Mucosa of gallbladder (tissue), 1 donor: ENCODE measurements at regions not wholly inside any gene's neighbourhood (a gene's known extent, or its start where the extent isn't known, plus 50 kb on each side); places are given as distances from the start of the nearest gene placed in this dataset.

Experiments used
- DNase-seq: peaks from one replicate; pipeline ENCODE4 v3.0.0-alpha.2; 2020; ENCODE audit warnings: low spot score
- donor health status: DM: no; HTN: no; CAD: no.

- DNase-seq: no peak
These were observed 242.1 kb upstream of the PWP1 start for GRCh38 chr12:107443320-107444090.

GRCh38 chr12:107444771-107445170 lies 240.8 kb upstream of the PWP1 start:
- DNase-seq: no peak

- DNase-seq: no peak
These were observed 239.1 kb upstream of the PWP1 start for GRCh38 chr12:107446476-107446875.

- DNase-seq: no peak
These were observed 238.3 kb upstream of the PWP1 start for GRCh38 chr12:107447336-107447735.

- DNase-seq: no peak
These were observed 237.4 kb upstream of the PWP1 start for GRCh38 chr12:107448198-107448597.

GRCh38 chr12:107449891-107450290 lies 235.7 kb upstream of the PWP1 start:
- DNase-seq: no peak

- DNase-seq: no peak
These were observed 235.1 kb upstream of the PWP1 start for GRCh38 chr12:107450541-107450940.

- DNase-seq: no peak
These were observed 234.4 kb upstream of the PWP1 start for GRCh38 chr12:107451246-107451645.

- DNase-seq: no peak
These were observed 231.3 kb upstream of the PWP1 start for GRCh38 chr12:107454109-107454830.

- no peak for DNase-seq
These were observed 228.2 kb upstream of the PWP1 start for GRCh38 chr12:107457362-107457935.

GRCh38 chr12:107458163-107458562 lies 227.4 kb upstream of the PWP1 start:
- peak; percentile 50 for DNase-seq

- no peak for DNase-seq
These were observed 226.6 kb upstream of the PWP1 start for GRCh38 chr12:107458990-107459389.

GRCh38 chr12:107459641-107460040 lies 226.0 kb upstream of the PWP1 start:
- DNase-seq: no peak

GRCh38 chr12:107461222-107461975 lies 224.2 kb upstream of the PWP1 start:
- DNase-seq: no peak

GRCh38 chr12:107462428-107463332 lies 222.9 kb upstream of the PWP1 start:
- no peak for DNase-seq

GRCh38 chr12:107464644-107465043 lies 221.0 kb upstream of the PWP1 start:
- DNase-seq: no peak

- no peak for DNase-seq
These were observed 220.0 kb upstream of the PWP1 start for GRCh38 chr12:107465625-107466024.

- no peak for DNase-seq
These were observed 217.9 kb upstream of the PWP1 start for GRCh38 chr12:107467716-107468115.

- DNase-seq: no peak
These were observed 217.4 kb upstream of the PWP1 start for GRCh38 chr12:107468182-107468581.

- DNase-seq: no peak
These were observed 216.6 kb upstream of the PWP1 start for GRCh38 chr12:107469011-107469410.

- DNase-seq: no peak
These were observed 215.0 kb upstream of the PWP1 start for GRCh38 chr12:107470645-107471044.
